ENCODE measurements at regions not wholly inside any gene's neighbourhood (a gene's known extent, or its start where the extent isn't known, plus 50 kb on each side); places are given as distances from the start of the nearest gene placed in this dataset.

GRCh38 chr11:26102325-26102724 is 229.6 kb upstream of the ANO3 start:
- ATAC-seq (ENCODE audit: insufficient read depth, low read depth): no peak
- Histone ChIP-seq H3K9me3 (ENCODE audit: insufficient read depth, low read length, severe bottlenecking) (no peaks in the 10 kb centered on the region), H3K9ac (ENCODE audit: low read depth, low read length) (no peak overlapping the region)

GRCh38 chr11:26105762-26106423 is 226.0 kb upstream of the ANO3 start:
- Histone ChIP-seq H3K27me3 (ENCODE audit: insufficient read depth, low read length, poor library complexity) (no peaks in the 10 kb centered on the region), H3K36me3 (ENCODE audit: insufficient read depth, low read length) (no peaks in the 10 kb centered on the region), H3K9ac (ENCODE audit: low read depth, low read length) (no peak overlapping the region), H3K79me2 (ENCODE audit: insufficient read depth, low read length) (no peaks in the 10 kb centered on the region), H2AFZ (ENCODE audit: low read depth, low read length) (no peak overlapping the region), H3K4me2 (ENCODE audit: insufficient read depth, low read length) (no peak overlapping the region), H3K9me3 (ENCODE audit: insufficient read depth, low read length, severe bottlenecking) (no peaks in the 10 kb centered on the region), H3K4me3 (ENCODE audit: low read depth in 1 of 2, low read length in 2 of 2) (no peak overlapping the region), H3K27ac (ENCODE audit: low read length) (no peak overlapping the region), H4K20me1 (ENCODE audit: insufficient read depth, low read length) (no peaks in the 10 kb centered on the region), H3K4me1 (ENCODE audit: insufficient read depth, low read length) (no peaks in the 10 kb centered on the region)
- ATAC-seq (ENCODE audit: insufficient read depth, low read depth) (no peak), DNase-seq (no peak)
- TF ChIP-seq EZH2 (IDR thresholded peaks at IDR 0.05; ENCODE audit: borderline replicate concordance, low read depth, low read length, severe bottlenecking): no peak
- TF ChIP-seq CTCF (IDR thresholded peaks at IDR 0.05; ENCODE audit: borderline replicate concordance, extremely low read depth, low read length, poor library complexity, severe bottlenecking): no peak

More at GRCh38 chr11:26102325-26102724, 229.6 kb upstream of the ANO3 start:
- DNase-seq: no peak
- H3K4me1 ChIP-seq (ENCODE audit: insufficient read depth, low read length): no peaks in the 10 kb centered on the region
- H3K27ac ChIP-seq (ENCODE audit: low read length): no peak overlapping the region
- H3K4me3 ChIP-seq (ENCODE audit: low read depth in 1 of 2, low read length in 2 of 2): no peak overlapping the region
- TF ChIP-seq EZH2 (IDR thresholded peaks at IDR 0.05; ENCODE audit: borderline replicate concordance, low read depth, low read length, severe bottlenecking) (no peak), CTCF (IDR thresholded peaks at IDR 0.05; ENCODE audit: borderline replicate concordance, extremely low read depth, low read length, poor library complexity, severe bottlenecking) (no peak)
- H3K79me2 ChIP-seq (ENCODE audit: insufficient read depth, low read length): no peaks in the 10 kb centered on the region
- H3K4me2 ChIP-seq (ENCODE audit: insufficient read depth, low read length): no peak overlapping the region
- H3K27me3 ChIP-seq (ENCODE audit: insufficient read depth, low read length, poor library complexity): no peaks in the 10 kb centered on the region
- no peak overlapping the region for H2AFZ ChIP-seq (ENCODE audit: low read depth, low read length)
- H4K20me1 ChIP-seq (ENCODE audit: insufficient read depth, low read length): no peaks in the 10 kb centered on the region
- no peaks in the 10 kb centered on the region for H3K36me3 ChIP-seq (ENCODE audit: insufficient read depth, low read length)

- Histone ChIP-seq H2AFZ (ENCODE audit: low read depth, low read length) (no peak overlapping the region), H3K27ac (ENCODE audit: low read length) (no peak overlapping the region)
- no peak for DNase-seq
Measured at GRCh38 chr11:26106726-26107125, 225.2 kb upstream of the ANO3 start.

More at GRCh38 chr11:26106726-26107125, 225.2 kb upstream of the ANO3 start:
- no peaks in the 10 kb centered on the region for H3K79me2 ChIP-seq (ENCODE audit: insufficient read depth, low read length)
- no peak overlapping the region for H3K9ac ChIP-seq (ENCODE audit: low read depth, low read length)
- no peaks in the 10 kb centered on the region for H3K36me3 ChIP-seq (ENCODE audit: insufficient read depth, low read length)
- no peaks in the 10 kb centered on the region for H3K9me3 ChIP-seq (ENCODE audit: insufficient read depth, low read length, severe bottlenecking)
- no peak overlapping the region for H3K4me3 ChIP-seq (ENCODE audit: low read depth in 1 of 2, low read length in 2 of 2)
- H3K4me1 ChIP-seq (ENCODE audit: insufficient read depth, low read length): no peaks in the 10 kb centered on the region
- no peaks in the 10 kb centered on the region for H4K20me1 ChIP-seq (ENCODE audit: insufficient read depth, low read length)
- no peaks in the 10 kb centered on the region for H3K27me3 ChIP-seq (ENCODE audit: insufficient read depth, low read length, poor library complexity)
- no peak for ATAC-seq (ENCODE audit: insufficient read depth, low read depth)
- TF ChIP-seq EZH2 (IDR thresholded peaks at IDR 0.05; ENCODE audit: borderline replicate concordance, low read depth, low read length, severe bottlenecking): no peak
- TF ChIP-seq CTCF (IDR thresholded peaks at IDR 0.05; ENCODE audit: borderline replicate concordance, extremely low read depth, low read length, poor library complexity, severe bottlenecking): no peak
- H3K4me2 ChIP-seq (ENCODE audit: insufficient read depth, low read length): no peak overlapping the region

Data from DND-41 (cell line).